Tibial artery (tissue), 4 donors: ENCODE measurements at regions not wholly inside any gene's neighbourhood (a gene's known extent, or its start where the extent isn't known, plus 50 kb on each side); places are given as distances from the start of the nearest gene placed in this dataset.

Experiments used
- DNase-seq, 2 donors: peaks; one replicate each; pipeline ENCODE4 v3.0.0-alpha.2; 2019
- H3K27ac ChIP-seq, 2 donors: fragments of 200-600 bp; sonication (generic) in 1 of 2; 1 replicate in 1 of 2; 2 replicates in 1 of 2; pipeline ENCODE4 v1.5.1; 2018 to 2019; ENCODE audit warnings: mild to moderate bottlenecking in 1 of 2
- H3K27me3 ChIP-seq, 2 donors: fragments of 200-600 bp; sonication (generic) in 1 of 2; one replicate each; pipeline versions ENCODE4 v1.5.1 to v1.6.0; 2016 to 2019
- H3K36me3 ChIP-seq, 3 donors: fragments of 200-600 bp; sonication (generic) in 2 of 3; one replicate each; pipeline ENCODE4 v1.5.1; 2016 to 2019; ENCODE audit warnings: mild to moderate bottlenecking in 2 of 3
- H3K4me1 ChIP-seq, 4 donors: fragments of 200-600 bp; sonication (generic) in 2 of 4; 1 replicate in 3 of 4; 2 replicates in 1 of 4; pipeline ENCODE4 v1.5.1; 2016 to 2019
- H3K4me3 ChIP-seq, 2 donors: fragments of 200-600 bp; sonication (generic) in 1 of 2; 1 replicate in 1 of 2; 2 replicates in 1 of 2; pipeline ENCODE4 v1.5.1; 2018 to 2019; ENCODE audit warnings: mild to moderate bottlenecking in 2 of 2
- H3K9me3 ChIP-seq, 3 donors: fragments of 200-600 bp; sonication (generic) in 1 of 3; one replicate each; pipeline ENCODE4 v1.5.1; 2016 to 2019
- CTCF ChIP-seq, 2 experiments: fragments of 200-600 bp in 1 of 2; fragments of 450-650 bp in 1 of 2; IDR thresholded peaks; one replicate each; pipeline ENCODE4 v1.5.1; 2017 to 2019; ENCODE audit warnings: antibody characterized with exemption in 2 of 2, mild to moderate bottlenecking in 1 of 2, moderate library complexity in 1 of 2
- intact Hi-C: fragments of 100-400 bp; cut with DNase I; formaldehyde crosslinking; loops from one replicate; pipeline ENCODE4 v1.15.0; 2023; ENCODE audit warnings: low total_unique reads

GRCh38 chr3:70856414-70857162 lies 544.1 kb upstream of the MDFIC2 start:
- H3K4me3 ChIP-seq, result no peak overlapping the region
- no peaks in the 10 kb centered on the region for H3K36me3 ChIP-seq
- no peak for TF ChIP-seq CTCF (IDR thresholded peaks at IDR 0.05)
- no peak for DNase-seq
- intact Hi-C loops, result no loop called here
- no peaks in the 10 kb centered on the region for H3K27me3 ChIP-seq
- H3K4me1 ChIP-seq, result peaks cover 0 to 42% (median 8%) of the 10 kb centered on the region in 4 donors
- H3K27ac ChIP-seq, result no peak overlapping the region
- H3K9me3 ChIP-seq, result no peaks in the 10 kb centered on the region

- DNase-seq, result no peak
- intact Hi-C loops, result no loop called here
- Histone ChIP-seq H3K9me3 (no peaks in the 10 kb centered on the region), H3K27me3 (no peaks in the 10 kb centered on the region), H3K4me1 (peaks cover 0 to 52% (median 15%) of the 10 kb centered on the region in 4 donors), H3K4me3 (no peak overlapping the region), H3K27ac (peak overlapping the region in 1 of 2 donors; percentile 27), H3K36me3 (no peaks in the 10 kb centered on the region)
- no peak for TF ChIP-seq CTCF (IDR thresholded peaks at IDR 0.05)
Observed at GRCh38 chr3:70855149-70855548, 542.7 kb upstream of the MDFIC2 start.

GRCh38 chr3:70854108-70854507 lies 541.7 kb upstream of the MDFIC2 start:
- Histone ChIP-seq H3K27ac (peak overlapping the region in 1 of 2 donors; percentile 67), H3K4me1 (peaks cover 0 to 62% (median 23%) of the 10 kb centered on the region in 4 donors), H3K27me3 (no peaks in the 10 kb centered on the region), H3K36me3 (no peaks in the 10 kb centered on the region), H3K4me3 (no peak overlapping the region), H3K9me3 (no peaks in the 10 kb centered on the region)
- TF ChIP-seq CTCF (IDR thresholded peaks at IDR 0.05), result no peak
- no peak for DNase-seq
- intact Hi-C loops, result no loop called here

- Histone ChIP-seq H3K27me3 (no peaks in the 10 kb centered on the region), H3K4me1 (peaks cover 0 to 64% (median 23%) of the 10 kb centered on the region in 4 donors), H3K27ac (peak overlapping the region; percentile 51 to 67), H3K4me3 (no peak overlapping the region), H3K9me3 (no peaks in the 10 kb centered on the region), H3K36me3 (no peaks in the 10 kb centered on the region)
- TF ChIP-seq CTCF (IDR thresholded peaks at IDR 0.05), result no peak
- DNase-seq, result no peak
- intact Hi-C loops, result no loop called here
Observed at GRCh38 chr3:70853161-70853944, 540.9 kb upstream of the MDFIC2 start.

GRCh38 chr3:70849911-70850699 lies 537.7 kb upstream of the MDFIC2 start:
- Histone ChIP-seq H3K27me3 (no peaks in the 10 kb centered on the region), H3K9me3 (no peaks in the 10 kb centered on the region), H3K4me3 (no peak overlapping the region), H3K27ac (peak overlapping the region; percentile 67 to 71), H3K4me1 (peaks cover 0 to 56% (median 23%) of the 10 kb centered on the region in 4 donors), H3K36me3 (no peaks in the 10 kb centered on the region)
- intact Hi-C loops, result no loop called here
- no peak for DNase-seq
- no peak for TF ChIP-seq CTCF (IDR thresholded peaks at IDR 0.05)
